ENCODE measurements at regions not wholly inside any gene's neighbourhood (a gene's known extent, or its start where the extent isn't known, plus 50 kb on each side); places are given as distances from the start of the nearest gene placed in this dataset.

DNA sequence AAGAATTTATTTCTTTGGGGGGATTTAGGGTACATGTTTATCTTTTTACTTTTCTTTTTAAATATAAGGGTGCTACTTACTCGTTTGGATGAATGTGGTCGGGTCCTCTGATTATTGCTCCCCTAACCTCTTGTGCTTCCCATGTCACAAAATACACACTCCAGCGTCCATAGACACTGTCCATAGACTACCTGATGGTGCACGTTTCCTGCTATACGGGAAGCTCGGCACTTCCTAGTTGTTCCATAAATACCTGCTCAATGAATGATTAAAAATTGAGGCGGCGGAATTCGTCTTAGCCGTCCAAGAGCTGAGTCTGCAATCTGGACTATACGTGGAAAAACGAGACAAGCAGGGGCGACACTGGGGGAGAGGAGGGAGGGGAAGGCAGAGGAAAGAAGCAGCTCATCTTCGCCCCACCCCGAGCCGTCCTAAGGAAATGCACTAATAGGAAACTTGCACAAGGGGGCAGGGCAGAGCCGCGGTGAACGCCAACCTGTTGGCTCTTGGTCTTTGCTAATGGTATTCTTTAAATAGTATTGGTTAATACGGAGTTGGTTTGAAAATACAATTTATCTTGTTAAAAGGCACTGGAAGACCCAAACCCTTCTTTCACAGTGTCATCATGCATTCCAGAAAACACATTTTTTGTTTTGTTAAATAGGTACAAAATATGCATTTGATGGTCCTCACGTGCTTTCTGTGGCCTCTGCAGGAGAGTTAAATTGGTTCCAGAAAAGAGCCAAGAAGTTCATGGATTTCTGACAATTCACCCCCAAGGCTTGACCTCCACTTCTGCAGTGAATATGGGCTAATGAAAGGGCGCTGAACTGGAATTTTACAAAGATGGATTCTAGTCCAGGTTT is 73.0 kb upstream of the KCTD1 start:
- no peak for DNase-seq (ENCODE audit: low read depth in 4 of 4, low spot score in 3 of 4)

DNA sequence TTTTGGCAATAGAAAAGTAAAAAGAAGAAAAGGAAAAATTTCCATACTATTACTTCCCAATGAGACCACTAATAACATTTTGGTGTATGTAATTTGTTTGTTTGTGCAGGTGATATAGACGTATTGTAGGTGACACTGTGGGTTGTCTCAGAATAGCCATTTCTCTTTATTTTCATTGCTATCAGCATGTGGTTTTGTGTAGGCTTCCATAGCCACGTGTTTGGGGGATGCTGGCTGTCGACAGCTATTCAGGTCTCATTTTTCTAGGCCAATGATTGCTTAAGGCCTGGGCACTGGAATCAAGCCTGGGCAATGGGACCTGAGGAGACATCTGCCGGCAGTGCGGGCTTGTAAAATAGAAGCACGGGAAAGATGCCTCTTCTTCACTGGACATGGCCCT is 71.0 kb upstream of the KCTD1 start:
- DNase-seq (ENCODE audit: low read depth in 4 of 4, low spot score in 3 of 4): no peak

DNA sequence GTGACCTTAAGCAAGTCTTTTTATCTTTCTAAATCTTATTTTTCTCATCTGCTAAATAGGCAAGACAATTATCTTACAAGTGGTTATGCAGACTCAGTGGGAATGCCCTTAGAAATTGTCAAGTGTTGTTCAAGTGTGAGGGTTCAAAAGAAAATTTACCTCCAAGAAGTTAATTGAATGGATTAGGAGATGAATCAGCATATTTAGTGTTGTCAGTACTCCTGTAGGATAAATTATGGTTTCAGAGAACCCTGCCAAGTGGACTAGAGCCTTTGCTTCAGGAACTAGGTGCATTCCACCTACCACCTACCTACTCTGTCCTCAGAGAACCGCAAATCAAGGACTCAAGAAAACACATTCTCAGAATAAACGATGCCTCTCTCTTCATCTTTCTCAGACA is 69.8 kb upstream of the KCTD1 start:
- DNase-seq (ENCODE audit: low read depth in 4 of 4, low spot score in 3 of 4): no peak

DNA sequence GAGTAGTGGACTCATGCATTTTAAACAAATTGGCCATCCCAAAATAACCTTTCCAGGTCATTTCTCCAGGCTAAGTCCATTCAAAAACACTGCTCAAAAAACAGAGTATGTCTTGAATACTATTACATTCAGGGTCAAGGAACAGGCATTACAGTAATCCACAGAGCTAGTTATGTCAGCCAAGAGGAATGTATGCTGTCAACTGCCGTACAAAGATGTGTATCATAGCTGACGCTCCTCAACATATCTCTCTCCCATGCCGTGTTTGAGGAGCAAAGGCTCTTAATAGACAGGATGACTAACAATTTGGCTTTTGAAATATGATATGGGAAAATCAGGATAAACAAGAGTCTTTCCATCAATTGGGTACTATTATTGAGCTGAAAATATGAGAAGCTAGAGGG is 68.8 kb upstream of the KCTD1 start:
- DNase-seq (ENCODE audit: low read depth in 4 of 4, low spot score in 3 of 4): no peak

DNA sequence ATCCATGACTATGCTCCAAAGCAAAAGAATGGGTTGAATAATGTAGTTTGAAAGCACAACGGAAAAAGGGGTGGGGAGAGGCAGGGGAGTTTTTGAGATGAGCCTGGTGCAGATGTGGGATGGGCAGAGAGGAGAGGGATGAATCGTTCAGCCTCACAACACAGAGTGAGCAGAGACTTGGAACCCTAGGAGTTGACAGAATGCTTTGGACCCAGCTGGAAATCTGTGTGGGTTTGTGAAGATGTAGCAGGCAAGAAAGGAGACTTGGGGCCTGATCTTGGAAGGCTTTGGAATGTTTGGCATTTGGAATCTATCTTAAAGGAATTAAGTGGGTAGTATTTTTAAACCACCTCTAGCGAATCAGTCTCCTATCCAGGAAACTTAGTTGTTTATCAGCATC is 66.0 kb upstream of the KCTD1 start:
- no peak for DNase-seq (ENCODE audit: low read depth in 4 of 4, low spot score in 3 of 4)
